WTC11 (cell line): ENCODE measurements at regions not wholly inside any gene's neighbourhood (a gene's known extent, or its start where the extent isn't known, plus 50 kb on each side); places are given as distances from the start of the nearest gene placed in this dataset.

ENCODE experiments used
- ATAC-seq: fragments of 200-7000 bp; cut with Tn5 transposase; 2 replicates; pipeline ENCODE4 v1.10.0; 2021; ENCODE audit warnings: mild to moderate bottlenecking, moderate library complexity
- CTCF ChIA-PET: fragments of 300-600 bp; sonication (Branson Sonifier 250); formaldehyde crosslinking; loops from one replicate; lab custom pipeline; 2021; ENCODE audit warnings: antibody characterized with exemption; lab: Charles Lee
- POLR2A ChIA-PET: fragments of 350-600 bp; sonication (Branson Sonifier 250); formaldehyde crosslinking; loops from one replicate; lab custom pipeline; 2021; ENCODE audit warnings: antibody characterized with exemption; lab: Charles Lee
- DNase-seq: peaks from one replicate; pipeline ENCODE4 v3.0.0; 2021; ENCODE audit warnings: low spot score
- H3K27ac Mint-ChIP-seq: 2 replicates; pipeline ENCODE4 v1.8.0; 2021; ENCODE audit warnings: mixed read lengths
- H3K27me3 Mint-ChIP-seq: 2 replicates; pipeline ENCODE4 v1.8.0; 2021; ENCODE audit warnings: low read depth, mild to moderate bottlenecking, moderate library complexity, mixed read lengths
- H3K36me3 Mint-ChIP-seq: 2 replicates; pipeline ENCODE4 v1.8.0; 2021; ENCODE audit warnings: mixed read lengths
- H3K4me1 Mint-ChIP-seq: 2 replicates; pipeline ENCODE4 v1.8.0; 2022; ENCODE audit warnings: mixed read lengths
- H3K4me3 Mint-ChIP-seq: 2 replicates; pipeline ENCODE4 v1.8.0; 2021; ENCODE audit warnings: mild to moderate bottlenecking, moderate library complexity, mixed read lengths
- H3K9me3 Mint-ChIP-seq: 2 replicates; pipeline ENCODE4 v1.8.0; 2021; ENCODE audit warnings: mixed read lengths
- ARID4B ChIP-seq: sonication (generic); formaldehyde crosslinking; IDR thresholded peaks from 2 replicates; pipeline ENCODE4 v1.8.0; 2023; ENCODE audit warnings: missing genetic modification reagents, mild to moderate bottlenecking, borderline replicate concordance
- ATF2 ChIP-seq: sonication (generic); formaldehyde crosslinking; IDR thresholded peaks from 2 replicates; pipeline ENCODE4 v1.8.1; 2022; ENCODE audit warnings: low read depth, missing genetic modification reagents, borderline replicate concordance
- CBFB ChIP-seq: sonication (generic); formaldehyde crosslinking; IDR thresholded peaks from 2 replicates; pipeline ENCODE4 v1.8.1; 2022; ENCODE audit warnings: mild to moderate bottlenecking, low read depth, missing genetic modification reagents
- E2F1 ChIP-seq: sonication (generic); formaldehyde crosslinking; IDR thresholded peaks from 2 replicates; pipeline ENCODE4 v1.8.0; 2022; ENCODE audit warnings: mild to moderate bottlenecking, missing genetic modification reagents
- ERG ChIP-seq: fragments of 250-450 bp; sonication (Bioruptor Pico); IDR thresholded peaks from 2 replicates; pipeline ENCODE4 v1.8.0; 2021; ENCODE audit warnings: mild to moderate bottlenecking
- ETV6 ChIP-seq: sonication (generic); formaldehyde crosslinking; IDR thresholded peaks from 2 replicates; pipeline ENCODE4 v1.8.1; 2022; ENCODE audit warnings: mild to moderate bottlenecking, missing genetic modification reagents
- FOXK1 ChIP-seq: sonication (generic); formaldehyde crosslinking; IDR thresholded peaks from 2 replicates; pipeline ENCODE4 v1.8.0; 2022; ENCODE audit warnings: mild to moderate bottlenecking, moderate library complexity, missing genetic modification reagents
- JUN ChIP-seq: sonication (generic); formaldehyde crosslinking; IDR thresholded peaks from 2 replicates; pipeline ENCODE4 v1.8.0; 2023; ENCODE audit warnings: mild to moderate bottlenecking, missing genetic modification reagents
- NR1H2 ChIP-seq: sonication (generic); formaldehyde crosslinking; IDR thresholded peaks from 2 replicates; pipeline ENCODE4 v1.9.0; 2021; ENCODE audit warnings: mild to moderate bottlenecking, moderate library complexity, missing genetic modification reagents
- OVOL2 ChIP-seq: fragments of 250-450 bp; sonication (Bioruptor Pico); IDR thresholded peaks from 2 replicates; pipeline ENCODE4 v1.9.0; 2021; ENCODE audit warnings: mild to moderate bottlenecking, borderline replicate concordance
- RORB ChIP-seq: fragments of 250-450 bp; sonication (Bioruptor Pico); IDR thresholded peaks from 2 replicates; pipeline ENCODE4 v1.9.0; 2021; ENCODE audit warnings: mild to moderate bottlenecking
- TEAD1 ChIP-seq: sonication (generic); formaldehyde crosslinking; IDR thresholded peaks from 2 replicates; pipeline ENCODE4 v1.8.0; 2022; ENCODE audit warnings: mild to moderate bottlenecking, missing genetic modification reagents
- TEAD4 ChIP-seq: sonication (generic); formaldehyde crosslinking; IDR thresholded peaks from 2 replicates; pipeline ENCODE4 v1.8.0; 2022; ENCODE audit warnings: mild to moderate bottlenecking, missing genetic modification reagents
- ZBTB43 ChIP-seq: sonication (generic); formaldehyde crosslinking; IDR thresholded peaks from 2 replicates; pipeline ENCODE4 v1.8.1; 2023; ENCODE audit warnings: mild to moderate bottlenecking, missing genetic modification reagents
- ZNF121 ChIP-seq: sonication (generic); formaldehyde crosslinking; IDR thresholded peaks from 2 replicates; pipeline ENCODE4 v1.8.0; 2023; ENCODE audit warnings: missing genetic modification reagents
- ZNF263 ChIP-seq: sonication (generic); formaldehyde crosslinking; IDR thresholded peaks from 2 replicates; pipeline ENCODE4 v1.8.1; 2022; ENCODE audit warnings: low read depth, mild to moderate bottlenecking, moderate library complexity, missing genetic modification reagents
- ZNF425 ChIP-seq: fragments of 250-450 bp; sonication (Bioruptor Pico); conservative IDR thresholded peaks from 2 replicates; pipeline ENCODE4 v1.9.0; 2021; ENCODE audit warnings: mild to moderate bottlenecking
- ZNF671 ChIP-seq: fragments of 250-450 bp; sonication (Bioruptor Pico); IDR thresholded peaks from 2 replicates; pipeline ENCODE4 v1.8.0; 2021; ENCODE audit warnings: mild to moderate bottlenecking
- TF ChIP-seq, protein P1 (sequence below): sonication (generic); formaldehyde crosslinking; IDR thresholded peaks from 2 replicates; pipeline ENCODE4 v1.8.1; 2022; ENCODE audit warnings: mild to moderate bottlenecking, moderate library complexity, missing genetic modification reagents
- TF ChIP-seq, protein P2 (sequence below): sonication (generic); formaldehyde crosslinking; IDR thresholded peaks from 2 replicates; pipeline ENCODE4 v1.8.1; 2023; ENCODE audit warnings: mild to moderate bottlenecking, missing genetic modification reagents, borderline replicate concordance

DNA sequence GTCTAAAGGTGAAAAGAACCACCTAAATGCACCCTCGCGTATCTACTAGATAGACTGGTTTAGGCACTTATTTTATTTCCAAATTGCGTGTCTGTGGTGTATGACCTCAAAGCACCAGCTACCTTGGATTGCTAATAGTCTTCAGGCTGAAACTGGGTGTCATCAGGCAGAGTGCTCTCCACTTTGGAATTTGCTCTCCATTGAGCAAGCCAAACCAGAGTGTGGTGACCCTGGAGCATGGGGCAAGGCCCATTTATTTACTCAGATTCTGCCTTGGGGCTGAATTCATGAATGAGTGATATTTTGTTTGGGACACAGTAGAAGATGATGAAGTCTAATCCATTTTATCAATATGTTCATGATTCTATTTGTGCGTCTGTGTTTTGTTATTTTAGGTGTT is 812.8 kb upstream of the SLC35B3 start (continued):
- TF ChIP-seq, protein P1, sequence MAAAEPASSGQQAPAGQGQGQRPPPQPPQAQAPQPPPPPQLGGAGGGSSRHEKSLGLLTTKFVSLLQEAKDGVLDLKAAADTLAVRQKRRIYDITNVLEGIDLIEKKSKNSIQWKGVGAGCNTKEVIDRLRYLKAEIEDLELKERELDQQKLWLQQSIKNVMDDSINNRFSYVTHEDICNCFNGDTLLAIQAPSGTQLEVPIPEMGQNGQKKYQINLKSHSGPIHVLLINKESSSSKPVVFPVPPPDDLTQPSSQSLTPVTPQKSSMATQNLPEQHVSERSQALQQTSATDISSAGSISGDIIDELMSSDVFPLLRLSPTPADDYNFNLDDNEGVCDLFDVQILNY (CRISPR knock-in tag) = no peak
- TF ChIP-seq CBFB = no peak
- TF ChIP-seq TEAD4 = no peak
- TF ChIP-seq ERG (CRISPR knock-in tag) = no peak
- no peak for TF ChIP-seq ZNF263 (CRISPR knock-in tag)
- no peak for TF ChIP-seq RORB
- TF ChIP-seq OVOL2 (CRISPR knock-in tag) = no peak
- TF ChIP-seq JUN (CRISPR knock-in tag) = no peak
- TF ChIP-seq ZNF671 (CRISPR knock-in tag) = no peak
- no peak for TF ChIP-seq ATF2 (CRISPR knock-in tag)
- TF ChIP-seq FOXK1 = no peak
- TF ChIP-seq, all 79 proteins: peak for 0

DNA sequence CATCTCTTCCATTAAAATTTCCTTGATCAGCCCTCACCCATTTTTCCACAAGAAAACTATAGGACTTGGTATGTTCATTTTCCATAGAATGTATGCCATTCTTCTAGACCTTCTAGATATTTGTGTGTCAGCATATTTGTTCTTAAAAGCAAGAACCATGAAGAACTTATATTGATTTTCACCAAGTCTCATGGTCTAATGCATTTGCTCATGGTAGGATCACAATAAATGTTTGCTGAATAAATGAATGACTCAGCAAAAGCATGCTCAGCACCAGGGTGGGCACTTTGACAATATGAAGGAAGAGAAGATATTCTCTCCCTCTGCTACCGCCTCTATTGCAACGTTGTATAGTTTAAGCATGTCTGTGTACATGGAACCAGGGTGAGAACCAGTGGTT is 805.5 kb upstream of the SLC35B3 start:
- Mint-ChIP-seq H3K4me1 (peaks cover 3% of the 10 kb centered on the region; the same call in 1 of the 2 replicates), H3K27me3 (no peaks in the 10 kb centered on the region), H3K27ac (no peak overlapping the region), H3K36me3 (no peaks in the 10 kb centered on the region), H3K9me3 (peaks cover 7% of the 10 kb centered on the region), H3K4me3 (no peak overlapping the region)
- ATAC-seq (no peak), DNase-seq (no peak)
- POLR2A ChIA-PET = no interaction called here
- CTCF ChIA-PET = no interaction called here
- TF ChIP-seq E2F1 (CRISPR knock-in tag) (no peak), ZBTB43 (CRISPR knock-in tag) (no peak), TEAD1 (CRISPR knock-in tag) (no peak), ZNF121 (no peak), ZNF425 (CRISPR knock-in tag) (no peak), ETV6 (CRISPR knock-in tag) (no peak), ARID4B (CRISPR knock-in tag) (no peak), NR1H2 (CRISPR knock-in tag) (no peak)
- TF ChIP-seq, protein P1 (CRISPR knock-in tag) = no peak
- TF ChIP-seq, protein P2, sequence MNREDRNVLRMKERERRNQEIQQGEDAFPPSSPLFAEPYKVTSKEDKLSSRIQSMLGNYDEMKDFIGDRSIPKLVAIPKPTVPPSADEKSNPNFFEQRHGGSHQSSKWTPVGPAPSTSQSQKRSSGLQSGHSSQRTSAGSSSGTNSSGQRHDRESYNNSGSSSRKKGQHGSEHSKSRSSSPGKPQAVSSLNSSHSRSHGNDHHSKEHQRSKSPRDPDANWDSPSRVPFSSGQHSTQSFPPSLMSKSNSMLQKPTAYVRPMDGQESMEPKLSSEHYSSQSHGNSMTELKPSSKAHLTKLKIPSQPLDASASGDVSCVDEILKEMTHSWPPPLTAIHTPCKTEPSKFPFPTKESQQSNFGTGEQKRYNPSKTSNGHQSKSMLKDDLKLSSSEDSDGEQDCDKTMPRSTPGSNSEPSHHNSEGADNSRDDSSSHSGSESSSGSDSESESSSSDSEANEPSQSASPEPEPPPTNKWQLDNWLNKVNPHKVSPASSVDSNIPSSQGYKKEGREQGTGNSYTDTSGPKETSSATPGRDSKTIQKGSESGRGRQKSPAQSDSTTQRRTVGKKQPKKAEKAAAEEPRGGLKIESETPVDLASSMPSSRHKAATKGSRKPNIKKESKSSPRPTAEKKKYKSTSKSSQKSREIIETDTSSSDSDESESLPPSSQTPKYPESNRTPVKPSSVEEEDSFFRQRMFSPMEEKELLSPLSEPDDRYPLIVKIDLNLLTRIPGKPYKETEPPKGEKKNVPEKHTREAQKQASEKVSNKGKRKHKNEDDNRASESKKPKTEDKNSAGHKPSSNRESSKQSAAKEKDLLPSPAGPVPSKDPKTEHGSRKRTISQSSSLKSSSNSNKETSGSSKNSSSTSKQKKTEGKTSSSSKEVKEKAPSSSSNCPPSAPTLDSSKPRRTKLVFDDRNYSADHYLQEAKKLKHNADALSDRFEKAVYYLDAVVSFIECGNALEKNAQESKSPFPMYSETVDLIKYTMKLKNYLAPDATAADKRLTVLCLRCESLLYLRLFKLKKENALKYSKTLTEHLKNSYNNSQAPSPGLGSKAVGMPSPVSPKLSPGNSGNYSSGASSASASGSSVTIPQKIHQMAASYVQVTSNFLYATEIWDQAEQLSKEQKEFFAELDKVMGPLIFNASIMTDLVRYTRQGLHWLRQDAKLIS (CRISPR knock-in tag) = no peak
